HG03108 (cell line): ENCODE measurements at regions not wholly inside any gene's neighbourhood (a gene's known extent, or its start where the extent isn't known, plus 50 kb on each side); places are given as distances from the start of the nearest gene placed in this dataset.

ENCODE experiments used
- ATAC-seq: cut with Tn5 transposase; IDR thresholded peaks from one replicate; pipeline ENCODE4 v1.9.1; 2021; ENCODE audit warnings: moderate library complexity; ENCODE audit not compliant: unreplicated experiment

DNA sequence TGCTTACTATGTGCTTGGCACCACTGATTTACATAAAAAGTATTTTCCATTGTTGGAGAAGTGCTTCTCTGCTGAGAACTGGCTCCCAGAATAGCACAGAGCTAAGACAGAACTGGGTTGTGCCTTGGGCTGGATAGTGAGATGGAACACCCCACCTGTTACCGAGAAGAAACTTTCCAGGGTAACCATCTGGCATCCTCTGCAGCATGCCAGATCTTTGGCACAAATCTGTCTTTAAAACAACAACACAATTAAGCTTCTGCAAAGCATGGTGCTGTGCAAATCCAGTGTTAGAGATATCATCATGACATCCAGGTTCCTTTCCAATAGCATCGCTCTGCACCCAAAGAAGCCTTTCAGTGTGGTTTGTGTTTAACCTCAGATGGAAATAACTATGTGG is 202.5 kb upstream of the RFC3 start:
- no peak for ATAC-seq

DNA sequence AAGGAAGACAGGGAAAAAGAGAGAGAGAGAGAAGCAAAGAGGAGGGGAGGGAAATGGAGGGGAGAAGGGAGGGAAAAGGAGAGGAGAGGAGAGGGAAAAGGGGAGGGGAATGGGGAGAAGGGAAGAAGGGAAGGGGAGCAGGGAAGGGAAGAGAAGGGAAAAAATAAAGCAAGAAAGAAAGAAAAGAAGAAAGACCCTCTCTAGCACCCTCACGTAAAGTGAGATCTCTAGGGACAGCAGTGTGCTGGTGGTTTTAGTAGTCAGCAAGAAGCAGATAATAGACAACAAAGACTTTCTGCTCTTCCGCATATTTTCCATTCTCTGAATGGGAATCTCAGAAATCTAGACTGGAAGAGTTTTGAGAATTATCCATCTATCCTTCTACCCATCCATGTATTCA is 201.8 kb upstream of the RFC3 start:
- ATAC-seq: no peak

DNA sequence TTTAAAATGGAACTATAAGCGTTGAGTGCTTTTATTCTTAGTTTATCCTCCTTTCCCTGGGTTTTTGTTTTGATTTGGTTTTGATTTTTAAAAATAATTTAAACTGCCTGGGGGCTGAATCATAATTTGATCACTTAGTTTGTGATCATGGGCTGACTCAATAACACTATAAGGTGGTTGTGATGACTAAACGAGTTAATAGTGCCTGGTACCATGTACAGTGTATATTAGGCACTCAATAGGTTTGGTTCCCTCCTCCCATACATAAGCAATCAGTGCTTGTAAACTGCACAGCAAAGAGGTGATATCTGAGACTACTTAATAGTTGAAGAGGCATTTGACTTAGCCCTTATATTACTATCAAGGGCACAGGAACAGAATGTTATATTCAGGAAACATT is 200.9 kb upstream of the RFC3 start:
- no peak for ATAC-seq

DNA sequence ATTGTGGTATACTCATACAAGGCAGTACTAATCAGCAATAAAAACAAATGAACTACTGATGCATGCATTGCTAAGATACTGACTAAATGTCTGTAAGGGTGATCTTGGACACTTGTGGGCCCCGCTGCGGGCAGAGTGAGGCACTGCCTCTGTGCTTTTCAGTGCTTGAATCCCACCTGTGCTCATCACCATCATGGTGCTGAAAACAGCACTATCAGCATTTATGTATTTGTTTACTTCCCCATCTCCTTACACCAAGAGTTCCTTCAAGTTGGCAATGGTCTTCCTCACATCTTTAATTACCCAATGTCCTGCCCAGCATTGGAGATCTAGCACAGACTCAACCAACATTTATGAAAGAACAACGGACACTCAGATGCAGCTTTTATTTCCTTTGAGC is 193.7 kb upstream of the RFC3 start:
- no peak for ATAC-seq

GRCh38 chr13:33624740-33625139 is 193.2 kb upstream of the RFC3 start:
- no peak for ATAC-seq

DNA sequence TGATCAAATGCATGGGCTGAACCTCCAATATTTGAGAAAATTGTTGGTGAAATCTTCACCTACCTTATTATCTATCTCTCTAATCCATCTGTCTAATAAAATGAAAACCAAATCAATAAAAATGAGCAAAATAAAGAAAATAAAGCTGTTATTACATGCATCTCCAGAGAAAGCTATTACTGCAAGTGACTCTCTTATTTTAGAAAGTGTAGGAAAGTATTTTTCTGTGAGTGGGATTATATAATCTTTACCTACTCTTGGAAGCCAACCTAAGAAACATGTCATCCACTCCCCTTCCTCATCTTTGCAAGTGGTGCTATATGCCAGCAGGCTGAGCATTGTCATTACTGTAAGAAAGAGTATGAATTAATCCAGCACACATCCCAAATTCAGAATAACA is 191.5 kb upstream of the RFC3 start:
- no peak for ATAC-seq

- no peak for ATAC-seq
These were observed 189.3 kb upstream of the RFC3 start for GRCh38 chr13:33628662-33629061.

GRCh38 chr13:33629605-33630360 is 188.2 kb upstream of the RFC3 start:
- no peak for ATAC-seq

DNA sequence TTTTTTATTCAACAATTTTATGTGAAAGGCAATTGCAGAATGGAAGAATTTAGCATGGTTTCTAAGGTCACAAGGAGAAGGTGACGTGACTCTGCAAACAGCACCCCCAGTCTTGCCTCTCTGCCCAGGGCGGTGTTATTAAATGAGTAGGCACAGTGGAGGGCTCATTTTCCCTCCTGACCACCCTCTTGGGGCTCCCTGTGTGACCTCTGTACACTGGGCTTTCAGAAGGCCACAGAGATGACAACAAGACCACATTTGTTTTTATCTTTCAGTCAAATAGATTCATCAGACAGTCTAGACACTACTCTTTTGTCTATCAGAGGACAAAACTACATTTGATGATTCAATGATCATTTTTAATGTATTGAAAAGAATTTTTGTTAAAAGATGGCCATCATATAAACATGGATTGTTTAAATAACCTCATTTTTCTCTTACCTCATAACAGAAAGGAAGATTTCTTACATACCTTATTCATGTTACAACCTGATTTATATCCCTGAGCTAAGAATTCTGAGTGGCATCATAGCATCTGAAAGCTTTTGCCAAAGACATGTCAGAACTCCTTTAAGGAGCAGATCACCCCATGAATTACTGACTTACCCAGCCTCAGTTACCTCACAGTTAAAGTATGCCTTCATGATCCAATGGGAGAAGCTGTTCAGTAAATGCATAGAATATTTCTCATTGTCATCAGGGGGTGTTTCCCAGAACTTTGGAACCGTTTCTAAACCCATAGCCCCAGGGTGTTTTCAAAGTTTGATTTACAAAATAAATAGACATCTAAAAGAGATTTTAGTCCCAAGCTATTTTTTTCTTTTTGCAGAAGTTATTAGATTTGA is 184.0 kb upstream of the RFC3 start:
- ATAC-seq: no peak

DNA sequence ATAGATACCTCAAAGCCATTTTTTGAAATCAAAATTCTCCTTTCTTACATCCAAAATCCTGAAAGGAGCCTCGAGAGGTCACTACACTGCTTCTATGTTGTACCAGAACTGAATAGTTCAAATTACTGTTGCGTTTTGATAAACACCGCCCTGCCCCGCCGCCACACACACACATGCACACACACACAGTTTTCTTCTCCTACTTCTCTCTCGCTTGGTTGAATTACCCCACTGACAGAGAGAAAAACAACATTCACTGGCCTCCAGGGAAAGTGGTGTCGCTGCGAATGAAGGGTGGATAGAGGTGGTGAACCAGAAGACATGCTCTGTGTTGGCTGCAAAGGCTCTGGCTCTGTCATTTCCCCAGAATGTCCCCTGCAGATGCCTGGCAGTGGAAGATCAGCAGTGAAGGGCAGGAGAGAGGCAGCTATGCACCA is 183.4 kb upstream of the RFC3 start:
- ATAC-seq: no peak

DNA sequence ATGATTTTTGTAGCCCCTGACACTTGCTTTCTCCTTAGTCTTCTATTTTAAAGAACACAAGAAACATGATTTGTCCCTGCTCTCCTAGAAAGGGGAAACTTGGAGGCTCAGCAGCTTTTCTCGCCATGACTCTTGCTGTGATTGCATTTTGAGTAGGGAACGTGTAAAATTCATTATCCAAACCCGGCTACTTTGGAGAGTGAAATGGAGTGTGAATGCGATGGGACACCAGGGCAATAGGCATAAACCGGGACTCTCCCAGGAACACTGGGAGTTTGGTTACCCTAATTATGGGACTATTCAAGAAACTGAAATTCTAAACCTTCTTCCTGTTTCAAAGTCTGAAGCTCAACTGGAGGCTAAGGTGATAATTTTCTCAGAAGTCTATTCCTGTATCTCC is 181.7 kb upstream of the RFC3 start:
- ATAC-seq: no peak

- ATAC-seq: no peak
These were observed 180.8 kb upstream of the RFC3 start for GRCh38 chr13:33636955-33637670.

- no peak for ATAC-seq
These were observed 179.8 kb upstream of the RFC3 start for GRCh38 chr13:33637978-33638743.

DNA sequence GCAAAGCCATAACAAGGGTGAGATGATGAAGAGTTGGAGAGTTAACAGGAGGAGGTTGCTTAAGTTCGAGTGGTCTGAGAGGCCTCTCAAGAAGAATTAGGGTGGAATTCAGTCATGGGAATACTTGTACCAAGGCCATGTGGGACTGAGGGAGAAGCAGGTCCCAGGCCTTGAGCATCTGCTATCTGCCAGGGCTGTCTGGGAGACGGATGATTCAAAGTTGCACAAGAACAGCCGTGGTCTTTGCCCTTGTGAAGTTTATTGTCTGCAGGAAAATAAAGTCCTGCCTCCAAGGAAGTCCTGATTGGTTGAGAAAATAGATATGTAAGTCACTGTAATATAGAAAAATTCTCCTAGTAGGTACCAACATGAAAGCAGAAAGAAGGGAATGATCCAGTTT is 178.8 kb upstream of the RFC3 start:
- ATAC-seq: no peak

GRCh38 chr13:33639626-33640080 is 178.3 kb upstream of the RFC3 start:
- peak; percentile 62 for ATAC-seq

DNA sequence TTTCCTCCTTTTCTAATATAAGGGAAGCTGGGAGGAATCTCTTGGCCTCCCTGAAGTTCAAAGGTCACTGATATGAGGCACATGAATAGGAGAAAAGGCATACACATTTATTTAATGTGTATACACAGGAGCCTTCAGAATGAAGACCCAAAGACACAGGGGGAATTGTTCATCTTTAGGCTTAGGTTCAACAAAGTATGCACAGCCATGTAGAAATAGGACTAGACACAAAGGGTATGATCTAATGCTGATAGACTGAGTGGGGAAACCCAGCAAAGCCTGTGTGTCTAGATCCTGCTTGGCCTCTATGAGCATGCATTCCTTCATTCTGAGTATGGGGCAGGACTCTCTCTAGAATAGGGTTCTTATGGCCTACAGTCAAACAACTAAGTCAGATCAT is 177.1 kb upstream of the RFC3 start:
- ATAC-seq: no peak

GRCh38 chr13:33642374-33643065 is 175.4 kb upstream of the RFC3 start:
- ATAC-seq: no peak

DNA sequence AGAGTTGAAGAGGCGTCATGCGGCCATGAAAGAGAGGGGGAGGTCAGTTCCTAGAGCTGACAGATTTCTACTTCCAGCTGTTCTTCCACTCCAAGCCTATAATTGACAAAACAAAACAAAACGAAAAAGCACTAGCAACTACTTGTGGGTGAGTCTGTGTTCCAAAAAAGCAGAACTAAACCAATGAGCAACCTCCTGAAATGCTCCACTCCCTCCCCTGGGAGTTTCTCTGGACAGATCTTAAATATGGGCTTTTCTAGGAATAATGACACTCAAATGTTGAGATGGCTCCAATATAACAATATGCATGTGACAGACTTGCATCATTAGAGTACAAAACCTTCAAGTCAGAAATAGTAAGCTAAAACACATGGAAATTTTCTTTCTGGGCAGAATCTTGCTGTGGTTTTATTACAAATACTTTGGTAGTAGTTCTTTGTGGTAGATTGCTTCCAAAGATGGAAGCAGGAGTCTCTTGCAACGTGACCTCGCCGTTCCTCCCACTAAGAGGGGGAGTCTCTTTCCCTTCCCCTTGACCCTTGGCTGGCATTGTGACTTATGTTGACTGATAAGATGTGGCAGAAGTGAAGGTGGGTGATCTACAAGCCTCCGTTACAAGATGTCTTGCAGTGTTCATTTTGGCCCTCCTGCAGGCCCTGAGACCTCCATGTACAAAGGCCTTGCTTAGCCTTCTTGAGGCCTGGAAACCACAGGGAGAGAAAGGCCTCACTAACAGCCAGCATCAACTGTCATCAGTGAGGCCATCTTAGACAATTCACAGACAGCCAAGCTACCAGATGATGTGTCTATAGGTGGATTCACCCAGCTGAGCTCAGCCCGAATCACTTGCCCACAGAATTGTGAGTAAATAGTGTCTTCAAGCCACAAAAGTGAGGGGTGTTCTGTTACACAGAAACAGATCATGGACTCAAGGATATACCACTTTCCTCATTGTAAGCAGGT is 173.1 kb upstream of the RFC3 start:
- no peak for ATAC-seq
